Jurkat, Clone E6-1 (cell line): ENCODE measurements at regions not wholly inside any gene's neighbourhood (a gene's known extent, or its start where the extent isn't known, plus 50 kb on each side); places are given as distances from the start of the nearest gene placed in this dataset.

ENCODE experiments used
- DNase-seq: peaks from one replicate; pipeline ENCODE4 v3.0.0-alpha.2; 2011; ENCODE audit warnings: low read depth, low spot score
- H3K4me3 ChIP-seq: 2 replicates; pipeline ENCODE4 v1.5.1; 2011; ENCODE audit warnings: mild to moderate bottlenecking, low read length, control low read depth, moderate library complexity

- no peak overlapping the region for H3K4me3 ChIP-seq
- DNase-seq = peak; percentile 35
Observed at GRCh38 chr6:105484238-105485161, 81.6 kb upstream of the PREP start.

GRCh38 chr6:105483492-105483891 lies 80.6 kb upstream of the PREP start:
- no peak for DNase-seq
- H3K4me3 ChIP-seq = no peak overlapping the region

- DNase-seq = no peak
- no peak overlapping the region for H3K4me3 ChIP-seq
Observed at GRCh38 chr6:105482921-105483320, 80.0 kb upstream of the PREP start.

- DNase-seq = no peak
- no peak overlapping the region for H3K4me3 ChIP-seq
Observed at GRCh38 chr6:105482227-105482844, 79.5 kb upstream of the PREP start.

GRCh38 chr6:105476978-105477377 lies 74.1 kb upstream of the PREP start:
- H3K4me3 ChIP-seq = no peak overlapping the region
- no peak for DNase-seq

GRCh38 chr6:105474234-105474633 lies 71.4 kb upstream of the PREP start:
- no peak for DNase-seq
- H3K4me3 ChIP-seq = no peak overlapping the region

- no peak for DNase-seq
- no peak overlapping the region for H3K4me3 ChIP-seq
Observed at GRCh38 chr6:105469946-105470345, 67.1 kb upstream of the PREP start.

GRCh38 chr6:105468850-105469249 lies 66.0 kb upstream of the PREP start:
- no peak overlapping the region for H3K4me3 ChIP-seq
- no peak for DNase-seq

GRCh38 chr6:105460860-105461259 lies 58.0 kb upstream of the PREP start:
- DNase-seq = no peak
- H3K4me3 ChIP-seq = no peak overlapping the region

- no peak for DNase-seq
- no peak overlapping the region for H3K4me3 ChIP-seq
Observed at GRCh38 chr6:105459864-105460263, 57.0 kb upstream of the PREP start.

GRCh38 chr6:105459049-105459448 lies 56.2 kb upstream of the PREP start:
- no peak overlapping the region for H3K4me3 ChIP-seq
- no peak for DNase-seq

- no peak overlapping the region for H3K4me3 ChIP-seq
- no peak for DNase-seq
Observed at GRCh38 chr6:105458551-105458950, 55.7 kb upstream of the PREP start.

- H3K4me3 ChIP-seq = no peak overlapping the region
- no peak for DNase-seq
Observed at GRCh38 chr6:105458084-105458483, 55.2 kb upstream of the PREP start.

GRCh38 chr6:105453968-105454367 lies 51.1 kb upstream of the PREP start:
- DNase-seq = no peak
- H3K4me3 ChIP-seq = no peak overlapping the region

- no peak overlapping the region for H3K4me3 ChIP-seq
- DNase-seq = peak; percentile 12
Observed at GRCh38 chr6:105452924-105453756, 50.3 kb upstream of the PREP start.
